Adrenal gland (tissue), 5 donors: ENCODE measurements at regions not wholly inside any gene's neighbourhood (a gene's known extent, or its start where the extent isn't known, plus 50 kb on each side); places are given as distances from the start of the nearest gene placed in this dataset.

ENCODE experiments used
- CTCF ChIP-seq, 6 experiments: fragments of 450-650 bp in 4 of 6; fragments of 200-600 bp in 2 of 6; sonication (generic) in 1 of 6; IDR thresholded peaks; 1 replicate in 5 of 6; 2 replicates in 1 of 6; pipeline versions ENCODE4 v1.5.1 to v1.8.0; 2016 to 2021; ENCODE audit warnings: antibody characterized with exemption in 6 of 6, mild to moderate bottlenecking in 2 of 6, moderate library complexity in 1 of 6
- POLR2A ChIP-seq, 2 donors: fragments of 450-650 bp; IDR thresholded peaks; one replicate each; pipeline ENCODE4 v1.6.1; 2017; ENCODE audit warnings: antibody characterized with exemption in 2 of 2, mild to moderate bottlenecking in 2 of 2, moderate library complexity in 1 of 2
- donor health status: DM: no; HTN: no; CAD: no.

- TF ChIP-seq POLR2A (IDR thresholded peaks at IDR 0.05) (no peak), CTCF (IDR thresholded peaks at IDR 0.05) (no peak)
These were observed 419.1 kb downstream of the NPIPA8 start for GRCh38 chr16:17917316-17918019.
